ENCODE measurements at regions not wholly inside any gene's neighbourhood (a gene's known extent, or its start where the extent isn't known, plus 50 kb on each side); places are given as distances from the start of the nearest gene placed in this dataset.

GRCh38 chr5:29852329-29852728, 1341.2 kb upstream of the CDH6 start:
- Mint-ChIP-seq H3K27ac (no peak overlapping the region), H3K27me3 (ENCODE audit: insufficient read depth, low read depth, poor library complexity) (no peaks in the 10 kb centered on the region), H3K4me3 (no peak overlapping the region), H3K9me3 (peaks cover 9% of the 10 kb centered on the region; the same call in 2 of the 3 replicates), H3K36me3 (ENCODE audit: low read depth) (no peaks in the 10 kb centered on the region), H3K4me1 (peaks cover 2% of the 10 kb centered on the region; the same call in 2 of the 3 replicates)
- no peak overlapping the region for H3K4me2 ChIP-seq
- no peak overlapping the region for H3K4me3 ChIP-seq
- H2AFZ ChIP-seq: no peak overlapping the region
- H3F3A ChIP-seq (replicated peaks; ENCODE audit: low read depth): no peaks in the 10 kb centered on the region
- no peak for DNase-seq (ENCODE audit: low spot score)
- no peaks in the 10 kb centered on the region for H3K27me3 ChIP-seq (ENCODE audit: insufficient read depth)
- TF ChIP-seq CREB1 (CRISPR knock-in tag; IDR thresholded peaks at IDR 0.05; ENCODE audit: low read depth): no peak
- H3K4me1 ChIP-seq (ENCODE audit: insufficient read depth): no peaks in the 10 kb centered on the region
- H3K79me2 ChIP-seq (replicated peaks; ENCODE audit: insufficient read depth): no peaks in the 10 kb centered on the region
- no peaks in the 10 kb centered on the region for H3K36me3 ChIP-seq (ENCODE audit: insufficient read depth)
- no peak overlapping the region for H3K27ac ChIP-seq (ENCODE audit: low read depth)
- no peaks in the 10 kb centered on the region; the same call in 1 of the 2 replicates for H3K9me2 ChIP-seq (ENCODE audit: insufficient read depth)
- no peak for ATAC-seq
- H4K20me1 ChIP-seq (replicated peaks; ENCODE audit: insufficient read depth): no peaks in the 10 kb centered on the region

- H3K36me3 Mint-ChIP-seq (ENCODE audit: low read depth): no peaks in the 10 kb centered on the region
These were observed 1348.3 kb upstream of the CDH6 start for GRCh38 chr5:29845206-29845605.

More at GRCh38 chr5:29845206-29845605, 1348.3 kb upstream of the CDH6 start:
- Histone ChIP-seq H3K4me1 (ENCODE audit: insufficient read depth) (no peaks in the 10 kb centered on the region), H3K4me3 (no peak overlapping the region), H3K36me3 (ENCODE audit: insufficient read depth) (no peaks in the 10 kb centered on the region), H2AFZ (no peak overlapping the region), H3K27ac (ENCODE audit: low read depth) (no peak overlapping the region), H3K9me2 (ENCODE audit: insufficient read depth) (no peaks in the 10 kb centered on the region; the same call in 1 of the 2 replicates), H3K27me3 (ENCODE audit: insufficient read depth) (no peaks in the 10 kb centered on the region), H3K4me2 (no peak overlapping the region), H3F3A (replicated peaks; ENCODE audit: low read depth) (no peaks in the 10 kb centered on the region), H4K20me1 (replicated peaks; ENCODE audit: insufficient read depth) (no peaks in the 10 kb centered on the region), H3K79me2 (replicated peaks; ENCODE audit: insufficient read depth) (no peaks in the 10 kb centered on the region)
- no peak for DNase-seq (ENCODE audit: low spot score)
- ATAC-seq: no peak
- H3K4me3 Mint-ChIP-seq: no peak overlapping the region
- no peaks in the 10 kb centered on the region for H3K27me3 Mint-ChIP-seq (ENCODE audit: insufficient read depth, low read depth, poor library complexity)
- no peaks in the 10 kb centered on the region for H3K4me1 Mint-ChIP-seq
- H3K9me3 Mint-ChIP-seq: peaks cover under 1% of the 10 kb centered on the region; the same call in 1 of the 3 replicates
- H3K27ac Mint-ChIP-seq: no peak overlapping the region
- TF ChIP-seq ZNF114 (CRISPR knock-in tag; IDR thresholded peaks at IDR 0.05) (no peak), EZH2phosphoT487 (IDR thresholded peaks at IDR 0.05; ENCODE audit: unreplicated experiment) (no peak), JUNB (IDR thresholded peaks at IDR 0.05; ENCODE audit: unreplicated experiment) (no peak), STAT1 (IDR thresholded peaks at IDR 0.05; ENCODE audit: unreplicated experiment) (no peak), EZH2 (IDR thresholded peaks at IDR 0.05; ENCODE audit: low read depth, unreplicated experiment) (no peak), REST (IDR thresholded peaks at IDR 0.05; ENCODE audit: unreplicated experiment) (no peak), ETS1 (IDR thresholded peaks at IDR 0.05) (no peak), POLR2AphosphoS5 (IDR thresholded peaks at IDR 0.05; ENCODE audit: low read depth) (no peak)
- TF ChIP-seq, protein P1, sequence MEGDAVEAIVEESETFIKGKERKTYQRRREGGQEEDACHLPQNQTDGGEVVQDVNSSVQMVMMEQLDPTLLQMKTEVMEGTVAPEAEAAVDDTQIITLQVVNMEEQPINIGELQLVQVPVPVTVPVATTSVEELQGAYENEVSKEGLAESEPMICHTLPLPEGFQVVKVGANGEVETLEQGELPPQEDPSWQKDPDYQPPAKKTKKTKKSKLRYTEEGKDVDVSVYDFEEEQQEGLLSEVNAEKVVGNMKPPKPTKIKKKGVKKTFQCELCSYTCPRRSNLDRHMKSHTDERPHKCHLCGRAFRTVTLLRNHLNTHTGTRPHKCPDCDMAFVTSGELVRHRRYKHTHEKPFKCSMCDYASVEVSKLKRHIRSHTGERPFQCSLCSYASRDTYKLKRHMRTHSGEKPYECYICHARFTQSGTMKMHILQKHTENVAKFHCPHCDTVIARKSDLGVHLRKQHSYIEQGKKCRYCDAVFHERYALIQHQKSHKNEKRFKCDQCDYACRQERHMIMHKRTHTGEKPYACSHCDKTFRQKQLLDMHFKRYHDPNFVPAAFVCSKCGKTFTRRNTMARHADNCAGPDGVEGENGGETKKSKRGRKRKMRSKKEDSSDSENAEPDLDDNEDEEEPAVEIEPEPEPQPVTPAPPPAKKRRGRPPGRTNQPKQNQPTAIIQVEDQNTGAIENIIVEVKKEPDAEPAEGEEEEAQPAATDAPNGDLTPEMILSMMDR (conservative IDR thresholded peaks at IDR 0.05; ENCODE audit: low read depth in 2 of 2): no peak

Data from GM23338 (cell line).